GM21786 (cell line): ENCODE measurements at regions not wholly inside any gene's neighbourhood (a gene's known extent, or its start where the extent isn't known, plus 50 kb on each side); places are given as distances from the start of the nearest gene placed in this dataset.
"Not testable (repeated sequence)": the region's sequence is repeated elsewhere in the genome, so short reads cannot be mapped to it uniquely, and the experiment has no call there.

Experiments
- ATAC-seq: cut with Tn5 transposase; IDR thresholded peaks from one replicate; pipeline ENCODE4 v1.9.1; 2021; ENCODE audit not compliant: unreplicated experiment

GRCh38 chr3:20747741-20748140 lies 561.7 kb upstream of the SGO1 start:
- ATAC-seq: no peak

DNA sequence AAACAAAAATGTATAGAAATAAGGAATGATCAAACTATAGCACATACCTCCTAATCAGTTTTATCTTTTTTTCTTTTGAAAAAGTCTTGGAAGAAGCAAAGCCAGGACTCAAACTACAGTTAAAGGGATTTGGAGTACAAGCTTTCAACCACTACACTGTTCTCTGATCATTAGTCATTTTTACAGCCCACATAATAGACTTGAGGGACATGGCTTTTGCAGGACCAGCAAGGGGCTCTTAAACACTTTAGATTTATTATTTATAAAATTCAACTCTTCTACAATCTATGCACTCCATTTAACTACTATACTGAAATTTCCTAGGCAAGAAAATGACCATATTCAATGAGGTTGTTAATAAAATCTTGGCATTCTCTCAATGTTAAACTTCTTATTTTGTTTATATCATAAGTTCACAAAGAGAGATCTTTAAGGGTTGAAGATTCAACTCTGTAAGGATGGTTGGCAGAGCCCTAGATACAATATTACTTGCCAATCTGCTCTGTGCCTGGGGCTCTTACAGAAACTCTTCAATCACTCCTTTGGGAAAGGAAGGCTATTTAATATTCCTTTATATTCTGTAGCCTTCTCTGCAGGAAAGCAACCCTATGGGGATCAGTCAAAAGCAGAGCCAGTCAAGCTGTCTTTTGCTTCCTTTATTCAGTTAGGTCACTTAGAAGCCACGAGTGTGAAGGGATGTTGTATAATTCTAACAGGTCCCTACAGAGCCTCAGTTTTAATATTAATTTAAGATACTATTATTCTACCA lies 557.7 kb upstream of the SGO1 start:
- no peak for ATAC-seq

- no peak for ATAC-seq
Observed at GRCh38 chr3:20742903-20743552, 557.0 kb upstream of the SGO1 start.

GRCh38 chr3:20741381-20741780 lies 555.4 kb upstream of the SGO1 start:
- ATAC-seq: no peak

- no peak for ATAC-seq
Observed at GRCh38 chr3:20739814-20740213, 553.8 kb upstream of the SGO1 start.

DNA sequence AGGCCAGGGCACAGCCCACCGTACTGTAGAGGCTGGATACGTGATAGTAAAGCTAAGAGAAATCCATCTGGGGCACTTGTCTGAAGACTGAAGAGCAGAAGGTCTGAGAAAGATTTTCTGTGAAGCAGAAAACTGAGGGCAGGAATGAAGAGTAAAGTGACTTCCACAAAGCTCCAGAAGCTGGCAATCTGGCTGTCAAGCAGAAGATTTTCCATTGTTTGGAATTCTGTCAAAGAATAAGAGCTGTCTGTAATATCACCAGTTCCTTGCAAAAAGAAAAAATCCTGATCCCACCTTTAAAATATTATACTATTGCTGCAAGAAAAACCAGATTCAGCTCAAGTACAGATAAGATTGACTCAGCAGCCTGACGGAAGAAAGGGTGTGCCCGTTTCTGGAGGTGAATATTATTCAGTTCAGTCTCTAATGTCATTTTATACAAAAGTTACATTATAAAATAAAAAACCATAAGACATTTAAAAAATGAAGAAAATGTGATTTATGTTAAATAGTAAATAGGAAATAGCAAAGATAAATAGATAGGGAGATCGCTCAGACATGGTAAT lies 550.4 kb upstream of the SGO1 start:
- ATAC-seq: no peak

DNA sequence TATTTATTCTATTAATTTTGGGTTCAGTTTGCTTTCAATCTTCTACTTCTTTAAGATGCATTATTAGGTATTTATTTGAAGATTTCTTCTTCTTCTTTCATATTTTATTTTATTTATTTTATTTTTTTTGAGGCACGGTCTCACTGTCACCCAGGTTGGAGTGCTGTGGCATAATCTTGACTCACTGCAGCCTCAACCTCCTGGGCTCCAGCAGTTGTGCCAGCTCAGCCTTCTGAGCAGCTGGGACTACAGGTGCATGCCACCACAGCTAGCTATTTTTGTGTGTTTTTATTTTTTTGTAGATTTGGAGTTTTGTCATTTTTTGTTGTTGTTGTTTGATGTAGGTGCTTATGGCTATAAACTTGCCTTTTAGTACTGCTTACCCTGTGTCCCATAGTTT lies 543.2 kb upstream of the SGO1 start:
- ATAC-seq: no peak

DNA sequence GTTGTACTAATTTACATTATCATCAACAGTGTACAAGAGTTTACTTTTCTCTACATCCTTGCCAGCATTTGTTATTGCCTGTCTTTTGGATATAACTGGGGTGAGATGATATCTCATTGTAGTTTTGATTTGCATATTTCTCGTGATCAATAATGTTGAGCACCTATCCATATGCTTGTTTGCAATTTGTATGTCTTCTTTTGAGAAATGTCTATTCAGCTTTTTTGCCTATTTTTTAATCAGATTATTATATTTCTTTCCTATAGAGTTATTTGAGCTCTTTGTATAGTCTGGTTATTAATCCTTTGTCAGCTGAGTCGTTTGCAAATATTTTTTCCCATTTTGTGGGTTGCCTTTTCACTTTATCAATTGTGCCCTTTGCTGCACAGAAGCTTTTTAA lies 540.8 kb upstream of the SGO1 start:
- ATAC-seq: no peak

DNA sequence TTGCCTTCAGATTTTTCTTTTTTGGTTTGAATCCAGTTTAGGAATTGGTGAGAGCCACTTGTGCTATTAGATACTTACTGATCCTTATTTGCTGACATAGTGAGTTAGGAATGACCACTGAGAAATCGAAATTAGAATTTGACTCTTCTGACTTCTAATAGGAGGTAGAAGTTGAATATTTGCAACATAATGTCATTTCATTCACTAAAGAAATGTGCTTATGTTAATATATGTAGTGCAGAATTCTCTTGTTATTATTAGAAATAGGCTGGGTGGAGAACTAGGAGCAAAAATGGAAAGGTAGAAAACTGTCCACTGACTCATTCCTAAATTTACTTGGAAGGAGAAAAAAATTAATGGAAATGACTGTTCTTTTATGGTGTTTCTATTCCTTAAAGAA lies 538.2 kb upstream of the SGO1 start:
- no peak for ATAC-seq

GRCh38 chr3:20716425-20716824 lies 530.4 kb upstream of the SGO1 start:
- ATAC-seq: not testable (repeated sequence)

GRCh38 chr3:20701641-20702040 lies 515.6 kb upstream of the SGO1 start:
- no peak for ATAC-seq

DNA sequence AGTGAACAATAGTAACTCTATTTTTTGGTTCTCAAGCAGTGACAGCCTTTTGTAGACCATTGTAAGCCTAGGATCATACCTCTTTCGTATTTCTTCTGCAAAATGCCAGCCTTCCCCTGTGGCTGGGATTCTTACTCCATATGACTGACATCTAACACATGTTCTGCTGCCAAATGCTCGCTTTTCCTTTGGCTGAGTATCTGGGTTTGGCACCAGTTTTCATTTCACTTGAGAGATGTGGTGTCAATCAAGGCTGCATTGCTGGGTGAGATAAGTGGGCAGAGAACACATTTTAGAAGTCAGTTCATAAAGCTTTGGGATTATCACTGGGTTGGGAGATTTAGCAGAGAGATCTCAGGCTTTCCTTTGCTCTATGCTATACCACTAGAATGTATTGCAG lies 514.7 kb upstream of the SGO1 start:
- ATAC-seq: no peak

DNA sequence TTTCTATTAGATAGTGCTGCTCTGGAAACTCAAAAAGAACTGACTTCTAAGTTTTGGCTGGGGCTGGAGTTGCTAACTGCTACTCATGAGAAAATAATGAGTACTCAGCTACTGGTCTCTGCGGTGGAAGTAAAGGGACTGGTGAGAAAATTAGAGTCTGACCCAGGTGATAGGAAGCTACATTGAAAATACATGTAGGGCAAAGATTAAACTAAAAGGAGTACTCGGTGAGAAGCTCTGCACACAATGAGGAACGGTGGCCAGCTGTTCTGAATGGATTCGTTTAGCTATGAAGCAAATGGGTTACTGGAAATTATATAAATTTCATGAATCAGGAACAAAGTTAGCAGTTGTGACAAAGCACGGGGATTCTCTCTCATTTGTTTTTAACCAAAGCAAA lies 512.9 kb upstream of the SGO1 start:
- no peak for ATAC-seq

DNA sequence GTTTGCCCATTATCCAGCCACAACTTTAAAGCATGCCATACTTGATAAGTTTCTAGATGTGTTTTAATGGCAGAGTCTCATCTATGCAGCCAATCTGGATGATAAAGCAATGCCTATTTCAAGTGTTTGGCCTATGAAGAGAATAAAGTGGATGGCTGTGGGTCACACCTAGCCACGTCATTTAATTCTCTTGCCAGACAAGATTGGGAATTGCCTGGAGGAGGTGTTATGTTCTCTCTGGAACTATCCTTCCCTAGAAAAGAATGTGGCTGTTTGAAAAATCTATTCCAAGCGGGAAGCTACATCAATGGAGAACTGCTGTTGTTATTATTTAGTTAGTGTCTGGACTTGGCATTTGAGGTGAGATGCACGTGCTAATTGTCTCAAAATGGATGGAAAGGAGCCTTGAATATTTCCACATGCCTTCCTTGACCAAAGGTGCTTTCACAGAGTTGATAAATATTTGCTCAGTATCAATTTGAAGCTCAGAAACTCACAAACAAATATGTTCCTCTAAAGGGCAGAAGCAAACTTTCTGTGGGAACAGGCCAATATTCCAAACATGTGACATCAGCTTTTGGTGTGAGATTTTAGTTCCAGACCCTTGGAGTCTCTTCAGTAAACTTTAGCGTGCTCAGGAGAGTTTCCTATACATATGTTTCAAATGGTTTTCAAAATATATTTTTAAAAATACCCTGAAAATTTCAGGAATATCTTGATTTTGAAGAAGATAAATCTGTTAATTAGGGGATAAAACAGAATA lies 510.6 kb upstream of the SGO1 start:
- ATAC-seq: no peak

GRCh38 chr3:20692675-20693074 lies 506.7 kb upstream of the SGO1 start:
- ATAC-seq: no peak

GRCh38 chr3:20683910-20684309 lies 497.9 kb upstream of the SGO1 start:
- ATAC-seq: no peak

DNA sequence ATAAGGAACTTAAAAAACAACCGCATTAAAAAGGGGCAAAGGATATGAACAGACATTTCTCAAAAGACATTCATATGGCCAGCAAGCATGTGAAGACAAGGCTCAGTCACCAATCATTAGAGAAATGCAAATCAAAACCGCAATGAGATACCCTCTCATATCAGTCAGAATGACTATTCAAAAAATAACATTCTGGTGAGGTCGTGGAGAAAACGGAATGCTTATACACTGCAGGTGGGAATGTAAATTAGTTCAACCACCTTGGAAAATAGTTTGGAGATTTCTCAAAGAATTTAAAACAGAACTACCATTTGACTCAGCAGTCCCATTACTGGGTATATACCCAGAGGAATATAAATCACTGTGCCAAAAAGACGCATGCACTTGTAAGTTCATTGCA lies 496.6 kb upstream of the SGO1 start:
- ATAC-seq: no peak

DNA sequence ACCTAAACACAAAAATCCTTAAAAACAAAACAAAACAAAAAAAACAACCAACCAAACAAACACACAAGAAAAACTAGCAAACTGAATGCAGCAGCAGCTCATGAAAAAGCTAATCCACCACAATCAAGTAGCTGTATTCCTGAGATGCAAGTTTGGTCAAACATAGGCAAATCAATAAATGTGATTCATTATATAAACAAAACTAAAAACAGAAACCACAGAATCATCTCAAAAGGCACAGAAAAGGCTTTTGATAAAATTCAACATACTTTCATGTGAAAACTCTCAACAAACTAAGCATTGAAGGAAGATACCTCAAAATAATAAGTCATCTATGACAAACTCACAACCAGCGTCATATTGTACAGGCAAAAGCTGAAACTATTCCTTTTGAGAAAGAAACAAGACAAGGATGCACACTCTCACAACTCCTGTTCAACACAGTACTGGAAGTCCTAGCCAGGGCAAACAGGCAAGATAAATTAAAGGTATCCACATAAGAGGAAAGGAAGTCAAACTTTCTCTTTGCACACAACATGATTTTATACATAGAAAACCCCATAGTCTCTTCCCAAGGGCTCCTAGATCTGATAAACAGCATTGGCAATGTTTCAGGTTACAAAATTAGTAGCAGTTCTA lies 495.1 kb upstream of the SGO1 start:
- ATAC-seq: no peak

- no peak for ATAC-seq
Observed at GRCh38 chr3:20673866-20674265, 487.9 kb upstream of the SGO1 start.

DNA sequence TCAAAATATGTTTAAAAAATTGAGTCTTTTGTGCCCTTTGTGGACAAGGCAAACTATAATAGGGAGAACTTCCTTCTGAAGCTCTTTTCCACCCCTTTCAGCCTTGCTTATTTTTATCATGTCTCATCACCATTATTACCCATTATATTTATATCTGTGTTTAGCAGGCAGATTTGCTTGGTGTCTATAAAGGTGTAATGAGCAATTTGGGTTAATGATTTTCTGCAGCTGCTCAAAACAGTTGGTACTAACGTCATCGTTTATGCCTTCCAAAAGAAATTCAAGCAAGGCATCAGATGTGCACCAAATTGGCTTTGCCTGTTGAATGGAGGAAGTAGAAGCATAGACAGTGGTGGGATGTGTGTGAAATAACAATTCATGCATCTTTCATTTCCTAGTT lies 483.7 kb upstream of the SGO1 start:
- no peak for ATAC-seq

DNA sequence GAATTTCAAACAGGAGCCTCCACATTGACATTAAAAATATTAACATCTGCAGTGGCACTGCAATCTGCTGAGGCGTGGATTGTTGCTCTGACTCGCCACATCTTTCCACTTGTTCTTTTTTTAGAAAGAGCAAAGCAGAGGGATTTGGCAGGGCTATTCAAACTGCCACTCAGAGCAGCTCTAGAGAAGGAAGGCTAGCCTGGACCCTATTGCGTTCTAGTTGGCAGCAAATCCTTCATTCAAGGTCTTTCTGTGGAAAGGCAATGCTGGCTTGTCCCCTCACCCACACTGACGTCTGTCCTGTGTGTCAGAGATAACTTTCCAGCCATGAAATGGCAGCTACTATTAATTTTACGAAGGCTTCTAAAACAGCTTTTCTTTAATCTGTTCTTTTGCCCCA lies 483.2 kb upstream of the SGO1 start:
- ATAC-seq: no peak
